NCI-H2227 (cell line): ENCODE measurements at regions not wholly inside any gene's neighbourhood (a gene's known extent, or its start where the extent isn't known, plus 50 kb on each side); places are given as distances from the start of the nearest gene placed in this dataset.
"Not testable (repeated sequence)": the region's sequence is repeated elsewhere in the genome, so short reads cannot be mapped to it uniquely, and the experiment has no call there.

Source experiments
- DNase-seq: peaks from one replicate; lab custom pipeline; 2025; ENCODE audit not compliant: unreplicated experiment; lab: John Stamatoyannopoulos, UW

- DNase-seq = no peak
Measured at GRCh38 chr9:3773362-3774060, 247.7 kb upstream of the RFX3 start.

- DNase-seq = no peak
Measured at GRCh38 chr9:3769646-3770045, 243.8 kb upstream of the RFX3 start.

- no peak for DNase-seq
Measured at GRCh38 chr9:3768712-3769457, 243.1 kb upstream of the RFX3 start.

- no peak for DNase-seq
Measured at GRCh38 chr9:3768286-3768685, 242.5 kb upstream of the RFX3 start.

GRCh38 chr9:3762076-3762475 lies 236.3 kb upstream of the RFX3 start:
- DNase-seq = no peak

- peak; percentile 6 for DNase-seq
Measured at GRCh38 chr9:3760031-3760430, 234.2 kb upstream of the RFX3 start.

GRCh38 chr9:3758816-3759576 lies 233.2 kb upstream of the RFX3 start:
- DNase-seq = no peak

- DNase-seq = no peak
Measured at GRCh38 chr9:3756071-3756470, 230.3 kb upstream of the RFX3 start.

GRCh38 chr9:3751125-3751758 lies 225.4 kb upstream of the RFX3 start:
- DNase-seq = no peak

- no peak for DNase-seq
Measured at GRCh38 chr9:3750321-3750720, 224.5 kb upstream of the RFX3 start.

GRCh38 chr9:3746296-3747275 lies 220.8 kb upstream of the RFX3 start:
- no peak for DNase-seq

- DNase-seq = no peak
Measured at GRCh38 chr9:3743901-3744413, 218.2 kb upstream of the RFX3 start.

- DNase-seq = no peak
Measured at GRCh38 chr9:3742586-3742985, 216.8 kb upstream of the RFX3 start.

- DNase-seq = no peak
Measured at GRCh38 chr9:3741729-3742128, 215.9 kb upstream of the RFX3 start.

- no peak for DNase-seq
Measured at GRCh38 chr9:3740690-3741419, 215.1 kb upstream of the RFX3 start.

GRCh38 chr9:3736161-3736560 lies 210.4 kb upstream of the RFX3 start:
- no peak for DNase-seq

- DNase-seq = no peak
Measured at GRCh38 chr9:3735251-3735650, 209.4 kb upstream of the RFX3 start.

- DNase-seq = not testable (repeated sequence)
Measured at GRCh38 chr9:3733527-3734262, 207.9 kb upstream of the RFX3 start.

GRCh38 chr9:3733039-3733408 lies 207.2 kb upstream of the RFX3 start:
- DNase-seq = no peak
